ENCODE measurements at regions not wholly inside any gene's neighbourhood (a gene's known extent, or its start where the extent isn't known, plus 50 kb on each side); places are given as distances from the start of the nearest gene placed in this dataset.

- no peak for TF ChIP-seq CTCF (IDR thresholded peaks at IDR 0.05)
- no peak for TF ChIP-seq POLR2A (IDR thresholded peaks at IDR 0.05)
Measured at GRCh38 chr10:78332012-78332411, 298.3 kb downstream of the RPS24 start.
